Body of pancreas (tissue), 4 donors: ENCODE measurements at regions not wholly inside any gene's neighbourhood (a gene's known extent, or its start where the extent isn't known, plus 50 kb on each side); places are given as distances from the start of the nearest gene placed in this dataset.

Experiments
- ATAC-seq: fragments of 150-250 bp; one replicate; pipeline ENCODE4 v1.9.1; 2016
- DNase-seq, 4 donors: peaks; one replicate each; pipeline ENCODE4 v3.0.0-alpha.2; 2019
- H3K27ac ChIP-seq, 4 donors: fragments of 200-600 bp; sonication (generic); 1 replicate in 3 of 4; 2 replicates in 1 of 4; pipeline versions ENCODE4 v1.5.1 to v1.6.1; 2016 to 2019; ENCODE audit warnings: mild to moderate bottlenecking in 1 of 4, mixed read lengths in 1 of 4, moderate library complexity in 1 of 4
- H3K27me3 ChIP-seq, 2 donors: fragments of 200-600 bp; sonication (generic); one replicate each; pipeline ENCODE4 v1.6.0; 2016; ENCODE audit warnings: mild to moderate bottlenecking in 1 of 2
- H3K36me3 ChIP-seq, 2 donors: fragments of 200-600 bp; sonication (generic); replicated peaks in 1 of 2; 2 replicates each; pipeline ENCODE4 v1.5.1; 2016; ENCODE audit warnings: low read depth in 2 of 2; ENCODE audit not compliant: insufficient read depth in 1 of 2
- H3K4me1 ChIP-seq: fragments of 200-600 bp; sonication (generic); one replicate; pipeline ENCODE4 v1.6.0; 2016
- H3K4me3 ChIP-seq, 2 donors: fragments of 200-600 bp; sonication (generic); 1 replicate in 1 of 2; 2 replicates in 1 of 2; pipeline ENCODE4 v1.5.1; 2016 to 2019
- H3K9me3 ChIP-seq, 3 donors: fragments of 200-600 bp; sonication (generic); 1 replicate in 2 of 3; 2 replicates in 1 of 3; pipeline ENCODE4 v1.5.1; 2016
- CTCF ChIP-seq, 7 experiments: fragments of 450-650 bp in 4 of 7; fragments of 200-600 bp in 3 of 7; sonication (generic) in 3 of 7; IDR thresholded peaks; one replicate each; pipeline ENCODE4 v1.5.1; 2016 to 2019; ENCODE audit warnings: antibody characterized with exemption in 7 of 7
- POLR2A ChIP-seq, 3 donors: fragments of 450-650 bp; IDR thresholded peaks; one replicate each; pipeline ENCODE4 v1.6.1; 2016; ENCODE audit warnings: antibody characterized with exemption in 3 of 3, mild to moderate bottlenecking in 2 of 3
- WGBS, 2 donors: methylation state at CpG; one replicate each; pipeline ENCODE4 v1.1.5; 2017; 5-methylcytosine and 5-hydroxymethylcytosine counted together
- intact Hi-C: fragments of 100-400 bp; cut with DNase I; formaldehyde crosslinking; loops from one replicate; pipeline ENCODE4 v1.15.1; 2023

GRCh38 chr2:147716906-147717305 is 127.9 kb upstream of the ACVR2A start:
- TF ChIP-seq CTCF (IDR thresholded peaks at IDR 0.05) (no peak), POLR2A (IDR thresholded peaks at IDR 0.05) (no peak)
- intact Hi-C loops, result no loop called here

GRCh38 chr2:147715807-147716206 is 129.0 kb upstream of the ACVR2A start:
- TF ChIP-seq CTCF (IDR thresholded peaks at IDR 0.05) (no peak), POLR2A (IDR thresholded peaks at IDR 0.05) (no peak)
- DNase-seq, result no peak
- no peaks in the 10 kb centered on the region for H3K4me1 ChIP-seq
- intact Hi-C loops, result no loop called here
- H3K27ac ChIP-seq, result no peak overlapping the region
- no peaks in the 10 kb centered on the region for H3K27me3 ChIP-seq
- H3K36me3 ChIP-seq, result no peaks in the 10 kb centered on the region
- ATAC-seq, result no peak
- no peaks in the 10 kb centered on the region for H3K9me3 ChIP-seq
- no peak overlapping the region for H3K4me3 ChIP-seq

More at GRCh38 chr2:147716906-147717305, 127.9 kb upstream of the ACVR2A start:
- Histone ChIP-seq H3K27me3 (no peaks in the 10 kb centered on the region), H3K27ac (no peak overlapping the region), H3K4me1 (no peaks in the 10 kb centered on the region), H3K36me3 (no peaks in the 10 kb centered on the region), H3K4me3 (no peak overlapping the region), H3K9me3 (no peaks in the 10 kb centered on the region)
- ATAC-seq, result no peak
- DNase-seq, result no peak

- ATAC-seq (no peak), DNase-seq (no peak)
- H3K36me3 ChIP-seq, result no peaks in the 10 kb centered on the region
- H3K4me1 ChIP-seq, result no peaks in the 10 kb centered on the region
- no peak for TF ChIP-seq POLR2A (IDR thresholded peaks at IDR 0.05)
- TF ChIP-seq CTCF (IDR thresholded peaks at IDR 0.05), result no peak
- 67 to 69% methylated on average over 3 of the region's 3 CpGs for WGBS, 2 donors
- intact Hi-C loops, result no loop called here
- no peaks in the 10 kb centered on the region for H3K27me3 ChIP-seq
- H3K4me3 ChIP-seq, result no peak overlapping the region
- no peaks in the 10 kb centered on the region for H3K9me3 ChIP-seq
- no peak overlapping the region for H3K27ac ChIP-seq
These were observed 130.2 kb upstream of the ACVR2A start for GRCh38 chr2:147714582-147714981.

- no peak overlapping the region for H3K4me3 ChIP-seq
- ATAC-seq (no peak), DNase-seq (no peak)
- H3K27ac ChIP-seq, result no peak overlapping the region
- no peaks in the 10 kb centered on the region for H3K9me3 ChIP-seq
- H3K36me3 ChIP-seq, result no peaks in the 10 kb centered on the region
- no peaks in the 10 kb centered on the region for H3K27me3 ChIP-seq
- TF ChIP-seq CTCF (IDR thresholded peaks at IDR 0.05) (no peak), POLR2A (IDR thresholded peaks at IDR 0.05) (no peak)
- no peaks in the 10 kb centered on the region for H3K4me1 ChIP-seq
- intact Hi-C loops, result no loop called here
These were observed 131.5 kb upstream of the ACVR2A start for GRCh38 chr2:147713349-147713748.

GRCh38 chr2:147712051-147712450 is 132.8 kb upstream of the ACVR2A start:
- TF ChIP-seq POLR2A (IDR thresholded peaks at IDR 0.05), result no peak
- WGBS, 2 donors, result 84 to 89% methylated on average over 2 of the region's 2 CpGs
- Histone ChIP-seq H3K4me3 (no peak overlapping the region), H3K4me1 (no peaks in the 10 kb centered on the region), H3K27ac (no peak overlapping the region), H3K36me3 (no peaks in the 10 kb centered on the region), H3K27me3 (no peaks in the 10 kb centered on the region), H3K9me3 (no peaks in the 10 kb centered on the region)
- intact Hi-C loops, result no loop called here
- no peak for DNase-seq
- no peak for ATAC-seq
